IMR-90 (cell line): ENCODE measurements at regions not wholly inside any gene's neighbourhood (a gene's known extent, or its start where the extent isn't known, plus 50 kb on each side); places are given as distances from the start of the nearest gene placed in this dataset.

ENCODE experiments used
- ATAC-seq: fragments of 200-7000 bp; cut with Tn5 transposase; 2 replicates; pipeline ENCODE4 v1.9.1; 2020; ENCODE audit warnings: low read depth, mild to moderate bottlenecking, moderate library complexity
- BruUV-seq: library from RNA; stranded (reverse); fragments of 400-500 nt; replicated peaks from 2 replicates; lab custom pipeline; 2021; lab: Mats Ljungman, UMichigan
- CTCF ChIA-PET: fragments of 300-600 bp; formaldehyde crosslinking; extraction: SDS; loops from one replicate; lab custom pipeline; 2021; ENCODE audit warnings: antibody characterized with exemption; lab: Yijun Ruan, JAX
- POLR2A ChIA-PET: fragments of 300-600 bp; sonication (Branson Sonifier 250); formaldehyde crosslinking; loops from one replicate; lab custom pipeline; 2022; ENCODE audit warnings: antibody characterized with exemption; ENCODE audit not compliant: unreplicated experiment; lab: Charles Lee
- DNase-seq: peaks from one replicate; pipeline ENCODE4 v3.0.0; 2013
- H2AFZ ChIP-seq: replicated peaks from 2 replicates; pipeline ENCODE3; 2013; ENCODE audit warnings: low read length, mild to moderate bottlenecking; ENCODE audit not compliant: poor library complexity
- H2AK5ac ChIP-seq: 2 replicates; pipeline ENCODE4 v1.6.1; 2013; ENCODE audit warnings: low read depth, low read length, inconsistent platforms
- H2AK9ac ChIP-seq: replicated peaks from 2 replicates; pipeline ENCODE3; 2013; ENCODE audit warnings: mild to moderate bottlenecking, low read depth, low read length, moderate library complexity; ENCODE audit not compliant: poor library complexity
- H2BK120ac ChIP-seq: 2 replicates; pipeline ENCODE4 v1.6.1; 2013; ENCODE audit warnings: low read depth, low read length, inconsistent platforms
- H2BK15ac ChIP-seq: 3 replicates; pipeline ENCODE4 v1.6.1; 2013; ENCODE audit warnings: low read depth, low read length, inconsistent platforms
- H2BK20ac ChIP-seq: 2 replicates; pipeline ENCODE4 v1.6.1; 2013; ENCODE audit warnings: low read depth, mild to moderate bottlenecking, inconsistent platforms, low read length, moderate library complexity
- H2BK5ac ChIP-seq: 2 replicates; pipeline ENCODE4 v1.6.1; 2013; ENCODE audit warnings: mild to moderate bottlenecking, low read depth, low read length, inconsistent platforms; ENCODE audit not compliant: poor library complexity, severe bottlenecking
- H3K14ac ChIP-seq: replicated peaks from 2 replicates; pipeline ENCODE4 v1.6.1; 2013; ENCODE audit warnings: low read depth, low read length, inconsistent platforms
- H3K18ac ChIP-seq: 2 replicates; pipeline ENCODE4 v1.6.1; 2013; ENCODE audit warnings: low read depth, low read length, control low read depth
- H3K23ac ChIP-seq: 2 replicates; pipeline ENCODE4 v1.6.1; 2013; ENCODE audit warnings: low read depth, low read length, inconsistent platforms
- H3K27ac ChIP-seq: 2 replicates; pipeline ENCODE4 v1.5.1; 2013; ENCODE audit warnings: mild to moderate bottlenecking, control low read depth, low read length; ENCODE audit not compliant: insufficient read depth
- H3K27me3 ChIP-seq: 2 replicates; pipeline ENCODE4 v1.6.1; 2013; ENCODE audit warnings: low read length; ENCODE audit not compliant: control insufficient read depth, insufficient read depth
- H3K36me3 ChIP-seq: 2 replicates; pipeline ENCODE4 v1.6.1; 2013; ENCODE audit warnings: low read length, mixed read lengths; ENCODE audit not compliant: control insufficient read depth, insufficient read depth
- H3K4ac ChIP-seq: 2 replicates; pipeline ENCODE4 v1.6.1; 2013; ENCODE audit warnings: low read depth, low read length, inconsistent platforms
- H3K4me1 ChIP-seq: 2 replicates; pipeline ENCODE4 v1.6.1; 2013; ENCODE audit warnings: low read length, mixed read lengths; ENCODE audit not compliant: control insufficient read depth, insufficient read depth
- H3K4me2 ChIP-seq: 2 replicates; pipeline ENCODE4 v1.6.1; 2013; ENCODE audit warnings: low read depth, mild to moderate bottlenecking, control low read depth, low read length, moderate library complexity
- H3K4me3 ChIP-seq: 2 replicates; pipeline ENCODE4 v1.5.1; 2013; ENCODE audit warnings: low read depth, mild to moderate bottlenecking, control low read depth, low read length, moderate library complexity; ENCODE audit not compliant: insufficient read depth
- H3K56ac ChIP-seq: 2 replicates; pipeline ENCODE4 v1.6.1; 2013; ENCODE audit warnings: low read length, inconsistent platforms; ENCODE audit not compliant: insufficient read depth; ENCODE audit errors: extremely low read depth
- H3K79me1 ChIP-seq, 2 experiments: 2 replicates each; pipeline ENCODE4 v1.6.1; 2013; ENCODE audit warnings: low read length in 2 of 2, inconsistent platforms in 1 of 2, low read depth in 1 of 2
- H3K9ac ChIP-seq: 2 replicates; pipeline ENCODE4 v1.6.1; 2013; ENCODE audit warnings: low read depth, low read length, control low read depth
- H3K9me1 ChIP-seq: 2 replicates; pipeline ENCODE4 v1.6.1; 2013; ENCODE audit warnings: low read length, inconsistent platforms; ENCODE audit not compliant: insufficient read depth
- H3K9me3 ChIP-seq: 2 replicates; pipeline ENCODE4 v1.6.1; 2013; ENCODE audit warnings: low read length; ENCODE audit not compliant: control insufficient read depth, insufficient read depth
- H4K20me1 ChIP-seq: 2 replicates; pipeline ENCODE4 v1.6.1; 2013; ENCODE audit warnings: low read length, inconsistent platforms; ENCODE audit not compliant: insufficient read depth
- H4K5ac ChIP-seq: 2 replicates; pipeline ENCODE4 v1.6.1; 2013; ENCODE audit warnings: mild to moderate bottlenecking, low read depth, low read length, control low read depth
- H4K8ac ChIP-seq, 2 experiments: 2 replicates each; pipeline ENCODE4 v1.6.1; 2013; ENCODE audit warnings: low read depth in 2 of 2, low read length in 2 of 2, control low read depth in 1 of 2, inconsistent platforms in 1 of 2
- H4K91ac ChIP-seq: 2 replicates; pipeline ENCODE4 v1.6.1; 2013; ENCODE audit warnings: low read depth, low read length, inconsistent platforms; ENCODE audit not compliant: insufficient read depth
- BHLHE40 ChIP-seq: fragments of 150-350 bp; IDR thresholded peaks from 2 replicates; pipeline ENCODE4 v1.6.1; 2016; ENCODE audit warnings: mild to moderate bottlenecking, low read depth, low read length
- CEBPB ChIP-seq: IDR thresholded peaks from 2 replicates; pipeline ENCODE4 v1.6.1; 2012; ENCODE audit warnings: low read depth, low read length, improper control_type of control experiment
- CHD1 ChIP-seq: IDR thresholded peaks from 2 replicates; pipeline ENCODE4 v1.6.1; 2012; ENCODE audit warnings: low read depth, low read length, improper control_type of control experiment
- MAFK ChIP-seq: IDR thresholded peaks from 2 replicates; pipeline ENCODE4 v1.6.1; 2012; ENCODE audit warnings: low read depth, low read length, improper control_type of control experiment
- MAZ ChIP-seq: IDR thresholded peaks from 2 replicates; pipeline ENCODE4 v1.6.1; 2012; ENCODE audit warnings: low read depth, mild to moderate bottlenecking, low read length, improper control_type of control experiment, moderate library complexity, borderline replicate concordance
- MXI1 ChIP-seq: IDR thresholded peaks from 2 replicates; pipeline ENCODE4 v1.6.1; 2012; ENCODE audit warnings: low read depth, mild to moderate bottlenecking, low read length, moderate library complexity, borderline replicate concordance
- NFE2L2 ChIP-seq: fragments of 150-350 bp; IDR thresholded peaks from 2 replicates; pipeline ENCODE4 v1.6.1; 2016; ENCODE audit warnings: low read depth, mild to moderate bottlenecking, low read length
- POLR2A ChIP-seq: IDR thresholded peaks from 2 replicates; pipeline ENCODE4 v1.6.1; 2012; ENCODE audit warnings: mild to moderate bottlenecking, low read depth, low read length
- RCOR1 ChIP-seq: IDR thresholded peaks from 2 replicates; pipeline ENCODE4 v1.6.1; 2012; ENCODE audit warnings: mild to moderate bottlenecking, low read length, improper control_type of control experiment; ENCODE audit not compliant: insufficient replicate concordance
- SMC3 ChIP-seq: fragments of 150-350 bp; IDR thresholded peaks from 2 replicates; pipeline ENCODE4 v1.6.1; 2016; ENCODE audit warnings: low read depth, mild to moderate bottlenecking, antibody characterized with exemption, low read length, moderate library complexity
- WGBS, 2 experiments: methylation state at CpG; one replicate each; pipeline versions ENCODE4 v1.1.5 to v1.1.7; 2013; ENCODE audit warnings: missing lambda C conversion rate in 2 of 2; ENCODE audit not compliant: insufficient read length in 1 of 2; ENCODE audit errors: extremely low coverage in 2 of 2; 5-methylcytosine and 5-hydroxymethylcytosine counted together
- dilution Hi-C: fragments of 300-500 bp; cut with HindIII; formaldehyde crosslinking; loops from one replicate; pipeline ENCODE4 v1.14.3; 2018; ENCODE audit warnings: low sequenced_read_pairs; ENCODE audit not compliant: unreplicated experiment
- in situ Hi-C: fragments of 300-500 bp; cut with MboI; formaldehyde crosslinking; loops from 3 replicates; pipeline ENCODE4 v1.14.3; 2019; ENCODE audit warnings: low sequenced_read_pairs, inconsistent platforms, mixed read lengths
- intact Hi-C: fragments of 100-400 bp; cut with micrococcal nuclease; formaldehyde crosslinking; loops from 2 replicates; pipeline ENCODE4 v1.10.0; 2022
- TF ChIP-seq, protein P1 (sequence below): conservative IDR thresholded peaks from 2 replicates; pipeline ENCODE4 v1.5.1; 2012; ENCODE audit warnings: mild to moderate bottlenecking, low read depth, low read length, improper control_type of control experiment

DNA sequence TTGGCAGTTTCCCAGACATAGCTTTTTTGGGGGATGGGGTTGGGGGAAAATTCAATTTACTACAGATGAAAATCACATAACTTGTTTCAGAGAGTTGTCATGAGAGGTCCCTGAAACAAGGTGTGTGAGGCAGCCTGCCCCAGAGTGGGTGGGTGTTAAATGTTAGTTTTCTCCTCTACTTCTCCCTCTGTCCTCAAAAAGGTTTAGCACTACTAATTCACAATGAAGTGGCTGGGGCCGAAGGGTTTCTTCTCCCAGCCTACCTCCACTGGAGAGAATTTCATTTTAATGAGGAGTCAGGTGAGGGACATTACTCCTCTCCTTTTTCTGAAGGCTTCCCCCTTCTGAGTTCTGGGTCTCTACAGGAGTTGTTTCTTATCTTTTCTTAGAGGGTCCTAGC is 103.3 kb downstream of the C1orf94 start:
- ChIA-PET POLR2A (no interaction called here), CTCF (no interaction called here)
- Histone ChIP-seq H3K9me1 (no peaks in the 10 kb centered on the region), H3K4me1 (no peaks in the 10 kb centered on the region), H3K56ac (no peak overlapping the region), H2AFZ (no peak overlapping the region), H2AK9ac (no peak overlapping the region), H2BK20ac (no peak overlapping the region), H3K79me1 (no peaks in the 10 kb centered on the region), H2BK5ac (no peak overlapping the region), H2BK15ac (no peak overlapping the region), H3K4ac (no peak overlapping the region), H4K8ac (no peak overlapping the region), H3K27ac (no peak overlapping the region), H3K36me3 (no peaks in the 10 kb centered on the region), H3K18ac (no peak overlapping the region), H3K9me3 (peaks cover 32% of the 10 kb centered on the region), H3K23ac (no peak overlapping the region), H3K14ac (no peak overlapping the region), H3K9ac (no peak overlapping the region), H4K5ac (no peak overlapping the region), H2AK5ac (no peak overlapping the region), H4K20me1 (no peaks in the 10 kb centered on the region), H3K4me3 (no peak overlapping the region), H2BK120ac (no peak overlapping the region), H3K4me2 (no peak overlapping the region), H4K91ac (no peak overlapping the region), H3K27me3 (no peaks in the 10 kb centered on the region)
- in situ Hi-C loops, result no loop called here
- WGBS, 2 experiments, result no CpG with 5 or more reads among the region's 1 CpG
- no peak for TF ChIP-seq CHD1
- no peak for TF ChIP-seq BHLHE40
- no peak for TF ChIP-seq MXI1
- TF ChIP-seq MAZ, result no peak
- TF ChIP-seq NFE2L2, result no peak
- no peak for TF ChIP-seq CEBPB
- TF ChIP-seq SMC3, result no peak
- TF ChIP-seq MAFK, result no peak
- TF ChIP-seq, protein P1, sequence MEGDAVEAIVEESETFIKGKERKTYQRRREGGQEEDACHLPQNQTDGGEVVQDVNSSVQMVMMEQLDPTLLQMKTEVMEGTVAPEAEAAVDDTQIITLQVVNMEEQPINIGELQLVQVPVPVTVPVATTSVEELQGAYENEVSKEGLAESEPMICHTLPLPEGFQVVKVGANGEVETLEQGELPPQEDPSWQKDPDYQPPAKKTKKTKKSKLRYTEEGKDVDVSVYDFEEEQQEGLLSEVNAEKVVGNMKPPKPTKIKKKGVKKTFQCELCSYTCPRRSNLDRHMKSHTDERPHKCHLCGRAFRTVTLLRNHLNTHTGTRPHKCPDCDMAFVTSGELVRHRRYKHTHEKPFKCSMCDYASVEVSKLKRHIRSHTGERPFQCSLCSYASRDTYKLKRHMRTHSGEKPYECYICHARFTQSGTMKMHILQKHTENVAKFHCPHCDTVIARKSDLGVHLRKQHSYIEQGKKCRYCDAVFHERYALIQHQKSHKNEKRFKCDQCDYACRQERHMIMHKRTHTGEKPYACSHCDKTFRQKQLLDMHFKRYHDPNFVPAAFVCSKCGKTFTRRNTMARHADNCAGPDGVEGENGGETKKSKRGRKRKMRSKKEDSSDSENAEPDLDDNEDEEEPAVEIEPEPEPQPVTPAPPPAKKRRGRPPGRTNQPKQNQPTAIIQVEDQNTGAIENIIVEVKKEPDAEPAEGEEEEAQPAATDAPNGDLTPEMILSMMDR, result no peak
- TF ChIP-seq RCOR1, result no peak
- TF ChIP-seq POLR2A, result no peak
- BruUV-seq, result no TSS peak
- ATAC-seq, result no peak
- intact Hi-C loops, result no loop called here
- dilution Hi-C loops, result no loop called here
- no peak for DNase-seq
